HG02588 (cell line): ENCODE measurements at regions not wholly inside any gene's neighbourhood (a gene's known extent, or its start where the extent isn't known, plus 50 kb on each side); places are given as distances from the start of the nearest gene placed in this dataset.
A peak's percentile ranks its signal among the peaks of the same experiment; 100 is the strongest.
"Not testable (repeated sequence)": the region's sequence is repeated elsewhere in the genome, so short reads cannot be mapped to it uniquely, and the experiment has no call there.

Source experiments
- ATAC-seq: cut with Tn5 transposase; IDR thresholded peaks from one replicate; pipeline ENCODE4 v1.9.1; 2021; ENCODE audit warnings: mild to moderate bottlenecking, moderate library complexity; ENCODE audit not compliant: unreplicated experiment

DNA sequence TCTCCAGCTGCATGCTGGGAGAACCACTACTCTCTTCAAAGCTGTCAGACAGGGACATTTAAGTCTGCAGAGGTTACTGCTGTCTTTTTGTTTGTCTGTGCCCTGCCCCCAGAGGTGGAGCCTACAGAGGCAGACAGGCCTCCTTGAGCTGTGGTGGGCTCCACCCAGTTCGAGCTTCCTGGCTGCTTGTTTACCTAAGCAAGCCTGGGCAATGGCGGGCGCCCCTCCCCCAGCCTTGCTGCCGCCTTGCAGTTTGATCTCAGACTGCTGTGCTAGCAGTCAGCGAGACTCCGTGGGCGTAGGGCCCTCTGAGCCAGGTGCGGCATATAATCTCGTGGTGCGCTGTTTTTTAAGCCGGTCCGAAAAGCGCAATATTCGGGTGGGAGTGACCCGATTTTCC is 215.0 kb downstream of the STIM2 start:
- not testable (repeated sequence) for ATAC-seq

DNA sequence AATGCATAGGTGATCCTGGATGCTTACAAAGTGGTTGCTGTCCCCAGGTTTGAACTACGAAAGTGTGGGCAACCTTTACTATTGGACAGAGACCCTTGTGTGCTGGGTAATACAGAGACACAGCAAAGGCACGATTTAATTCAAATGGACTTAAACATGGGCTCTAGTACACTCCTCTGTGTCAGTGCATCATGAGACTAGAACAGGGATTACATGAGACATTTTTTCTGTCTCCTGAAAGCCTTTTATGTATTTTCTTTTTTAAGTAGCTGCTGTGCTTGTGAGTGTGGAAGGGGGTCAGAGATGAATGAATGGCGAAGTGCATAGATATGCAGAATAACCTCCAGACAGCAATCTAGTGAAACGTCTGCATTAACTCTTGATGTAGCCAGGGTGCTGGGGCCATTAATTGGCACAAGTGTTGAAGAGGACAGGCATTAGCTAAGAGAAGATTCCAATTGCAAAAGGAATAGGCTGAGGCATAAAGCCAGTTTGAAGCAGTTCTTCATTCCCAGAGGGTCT is 218.4 kb downstream of the STIM2 start:
- ATAC-seq, result no peak

DNA sequence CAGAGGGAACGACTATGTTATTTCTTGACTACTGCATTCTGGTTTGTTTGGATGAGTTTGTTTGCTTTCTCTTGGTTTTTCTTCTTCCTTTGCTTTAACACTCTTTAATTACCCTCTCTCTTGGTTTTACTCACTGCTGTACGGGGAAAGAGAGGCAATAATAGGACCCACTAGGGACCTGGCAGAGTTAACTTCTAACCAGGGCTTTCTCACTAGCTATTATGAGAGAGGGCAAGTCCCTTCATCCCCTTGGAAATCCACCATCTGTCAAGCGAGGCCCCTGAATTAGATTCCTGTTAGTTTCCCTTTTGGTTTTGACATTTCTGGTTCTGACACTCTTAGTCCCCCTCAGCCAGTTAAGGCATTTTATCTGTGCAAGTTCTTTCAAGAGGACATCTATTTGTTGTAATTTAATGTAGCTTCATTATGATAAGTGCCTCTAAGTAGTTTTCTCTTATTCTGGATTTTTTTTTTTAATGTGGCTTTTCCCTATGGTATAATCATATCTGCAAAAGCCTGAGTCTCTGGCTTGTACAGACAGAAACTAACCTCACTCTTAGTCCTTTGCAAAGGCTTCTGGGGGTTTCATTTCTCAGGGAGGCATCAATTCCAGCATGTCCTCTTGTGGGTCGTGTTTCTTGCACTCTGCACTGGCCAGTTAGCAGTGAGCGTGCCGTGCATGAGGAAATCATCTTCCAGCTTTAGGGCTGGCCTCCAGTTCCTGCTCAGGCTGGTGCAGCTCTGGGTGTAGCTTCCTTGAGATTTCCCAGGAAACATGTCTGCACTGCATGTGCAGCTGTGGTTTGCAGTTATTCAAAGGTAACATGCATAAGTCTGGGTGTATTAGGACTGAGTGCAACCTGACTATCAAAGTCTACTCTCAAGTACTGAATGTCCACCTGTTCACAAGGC is 221.3 kb downstream of the STIM2 start:
- ATAC-seq, result peak; percentile 61

DNA sequence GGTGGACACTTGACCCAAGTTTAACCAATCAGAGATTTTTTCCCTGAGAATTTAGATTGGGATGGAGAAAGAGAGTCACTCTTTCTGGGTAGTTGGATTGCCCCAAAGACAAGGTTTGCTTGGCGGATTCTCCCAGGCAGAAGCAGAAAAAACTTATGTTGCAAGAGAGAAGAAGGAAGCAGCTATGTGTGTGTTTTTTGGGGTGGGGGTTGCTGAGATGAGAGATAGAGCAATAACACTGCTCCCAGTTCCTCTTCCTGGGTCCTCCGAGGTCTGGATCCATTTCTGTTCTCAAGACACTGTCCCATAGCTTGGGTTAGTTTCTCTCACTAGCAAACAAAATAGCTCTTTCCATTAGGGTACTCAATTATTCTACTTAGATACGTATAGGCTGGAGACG is 222.1 kb downstream of the STIM2 start:
- ATAC-seq, result no peak

DNA sequence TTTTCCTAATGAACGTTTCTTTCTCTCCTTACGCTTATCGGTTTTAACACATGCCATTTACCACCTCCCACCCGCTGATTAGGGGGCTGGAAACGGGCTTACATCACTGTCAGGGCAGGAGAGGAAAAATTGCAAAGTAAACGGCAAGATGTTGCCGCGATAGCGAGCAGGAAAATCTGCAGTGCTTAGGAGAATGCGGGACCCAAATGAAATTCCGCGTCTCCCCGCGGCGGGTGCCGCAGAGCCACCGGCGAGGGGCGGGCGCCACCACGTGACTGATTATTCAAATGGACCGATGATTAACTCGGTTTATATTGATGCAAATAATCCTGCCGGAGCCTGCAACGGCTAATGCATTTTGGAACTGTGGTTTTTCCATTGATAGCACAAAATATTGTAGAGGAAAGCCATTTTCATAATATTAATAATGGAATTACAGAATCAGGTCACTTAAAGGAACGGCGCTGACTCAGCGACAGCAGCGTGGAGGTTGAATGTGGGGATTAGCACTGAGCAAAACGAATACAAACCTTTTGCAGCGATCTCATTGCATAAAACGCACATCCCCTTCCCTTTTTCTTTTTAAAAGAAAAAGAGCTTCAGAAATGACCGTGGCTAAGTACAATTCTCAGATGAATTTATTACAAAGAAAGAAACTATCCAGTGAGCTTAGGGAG is 224.2 kb downstream of the STIM2 start:
- no peak for ATAC-seq

DNA sequence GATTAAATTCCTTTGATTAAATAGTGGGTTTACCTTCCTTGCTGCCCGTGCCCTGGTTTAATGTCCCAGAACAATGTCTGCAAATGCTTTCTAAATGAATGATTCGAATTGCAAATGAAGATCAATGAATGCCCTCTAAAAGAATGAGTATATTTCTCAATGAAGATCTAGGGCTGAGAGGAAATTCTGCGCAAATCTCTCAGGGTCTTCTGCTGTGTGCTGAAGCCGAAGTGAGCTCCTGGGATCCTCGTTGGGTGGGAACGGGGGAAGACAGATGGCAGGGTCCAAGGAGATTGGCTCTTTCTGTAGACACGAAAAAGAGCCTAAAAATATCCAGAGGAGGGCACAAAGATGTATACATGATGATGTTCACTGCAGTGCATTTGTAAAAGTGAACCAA is 224.8 kb downstream of the STIM2 start:
- no peak for ATAC-seq

DNA sequence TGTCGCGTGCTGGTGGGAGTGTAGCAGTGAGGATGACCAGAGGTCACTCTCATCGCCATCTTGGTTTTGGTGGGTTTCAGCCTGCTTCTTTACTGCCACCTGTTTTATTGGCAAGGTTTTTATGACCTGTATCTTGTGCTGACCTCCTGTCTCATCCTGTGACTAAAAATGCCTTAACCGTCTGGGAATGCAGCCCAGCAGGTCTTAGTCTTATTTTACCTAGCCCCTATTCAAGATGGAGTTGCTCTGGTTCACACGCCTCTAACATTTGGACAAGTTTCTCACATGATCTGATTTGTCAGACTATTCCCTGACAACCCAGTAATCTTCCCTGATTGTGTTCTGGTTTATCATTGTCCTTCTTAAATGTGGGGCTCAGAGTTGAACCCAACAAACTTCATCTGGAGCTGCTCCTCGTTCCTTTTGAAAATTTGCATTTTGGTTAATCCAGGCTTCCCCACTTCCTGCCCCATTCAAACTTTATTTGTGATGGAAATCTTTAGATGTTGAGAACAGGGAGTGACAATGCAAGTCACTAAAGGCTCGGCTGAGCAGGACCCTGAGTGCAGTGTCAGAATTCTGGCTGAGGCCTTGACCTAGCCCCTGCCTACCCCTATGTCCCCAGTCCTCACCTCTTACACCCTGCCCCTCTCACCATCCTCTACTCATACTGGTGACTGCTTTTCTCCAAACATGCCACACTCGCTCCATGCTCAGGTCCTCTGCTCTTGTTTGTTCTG is 226.8 kb downstream of the STIM2 start:
- ATAC-seq, result no peak

DNA sequence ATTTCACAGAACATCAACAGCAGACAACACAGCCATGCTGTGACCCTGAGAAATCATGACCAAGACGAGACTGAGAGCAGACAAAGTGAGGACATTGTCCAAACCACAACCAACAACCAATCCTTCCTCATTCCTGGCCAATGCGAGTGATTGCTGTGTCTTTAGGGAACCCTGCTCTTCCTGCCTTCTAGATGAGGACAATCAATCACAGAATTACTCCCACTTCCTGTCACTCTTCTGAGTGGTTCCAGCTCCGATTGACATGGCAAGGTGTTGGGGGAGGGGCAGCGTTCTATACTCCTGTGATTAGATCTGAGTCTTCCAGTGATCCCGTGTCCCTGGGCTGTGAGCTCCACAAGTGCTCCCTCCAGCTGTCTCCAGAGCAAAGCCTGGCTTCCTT is 227.8 kb downstream of the STIM2 start:
- no peak for ATAC-seq

DNA sequence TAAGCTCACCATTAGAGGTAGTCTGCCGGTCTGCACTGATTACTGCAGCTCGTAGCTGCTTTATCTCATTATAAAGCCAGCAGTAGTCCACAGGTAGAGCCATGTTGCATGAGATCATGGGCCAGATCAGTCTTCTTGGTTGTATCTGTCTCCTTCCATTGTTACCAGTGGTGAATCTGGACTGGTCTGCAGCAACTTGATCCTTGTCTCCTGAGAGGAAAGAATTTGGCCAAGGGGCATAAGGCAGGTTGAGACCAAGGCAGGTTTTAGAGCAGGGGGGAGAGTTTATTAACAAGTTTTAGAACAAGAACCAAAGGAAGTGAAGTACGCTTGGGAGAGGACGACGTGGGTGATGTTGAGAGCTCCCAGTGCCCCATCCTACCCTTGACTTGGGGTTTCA is 228.5 kb downstream of the STIM2 start:
- ATAC-seq, result no peak

DNA sequence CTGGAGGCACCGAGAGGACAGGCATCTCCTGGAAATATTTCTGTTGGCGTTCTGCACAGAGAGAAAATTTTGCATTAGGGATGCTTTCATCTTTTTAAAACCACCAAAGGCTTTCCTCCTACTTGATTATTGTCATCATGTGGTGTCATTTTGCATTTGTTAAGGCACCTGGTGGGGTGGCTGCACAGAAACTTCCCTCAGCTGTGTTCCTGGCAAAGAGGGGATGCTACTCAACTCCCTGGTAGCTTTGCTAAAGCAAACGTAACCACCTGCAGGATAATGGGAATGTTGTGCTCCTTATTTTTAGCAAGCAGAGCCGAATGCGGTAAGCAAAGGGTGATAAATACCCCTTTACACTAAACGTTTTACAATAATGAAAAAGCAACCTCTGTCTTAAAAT is 229.8 kb downstream of the STIM2 start:
- no peak for ATAC-seq

DNA sequence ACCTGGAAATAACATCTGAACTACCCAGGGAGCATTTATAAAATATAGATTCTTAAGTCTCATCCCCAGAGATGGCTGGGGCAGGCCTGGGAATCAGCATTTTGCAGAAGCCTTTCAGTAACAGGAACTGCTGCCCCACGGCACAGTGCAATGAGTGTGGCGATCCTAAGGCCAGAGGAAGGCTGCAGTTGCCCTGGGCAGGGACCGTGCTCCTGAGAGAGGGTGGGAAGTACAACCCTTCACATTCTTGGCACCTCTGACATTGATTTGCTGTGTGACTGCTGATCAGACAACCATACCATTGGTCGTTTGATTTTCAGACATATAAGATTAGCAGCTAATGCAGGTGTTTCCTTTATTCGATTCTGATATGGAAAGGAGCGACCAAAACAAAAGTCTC is 233.6 kb downstream of the STIM2 start:
- ATAC-seq, result no peak

DNA sequence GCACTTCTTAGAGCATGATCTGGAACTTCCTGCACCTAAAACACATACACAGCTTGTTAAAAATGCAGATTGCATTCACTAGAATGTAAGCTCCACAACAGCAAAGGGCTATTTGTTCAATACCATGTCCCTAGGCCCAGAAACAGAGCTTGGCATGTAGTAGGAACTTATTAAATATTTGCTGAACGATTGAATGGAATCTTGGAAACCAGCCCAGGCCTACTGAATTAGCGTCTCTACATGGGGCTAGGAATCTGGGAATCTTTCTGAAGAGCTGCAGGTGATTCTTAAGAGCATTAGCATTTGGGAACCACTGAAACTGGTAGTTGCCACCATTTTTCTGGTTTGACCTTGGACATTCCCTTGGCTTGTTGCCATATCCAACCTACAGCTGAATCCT is 234.1 kb downstream of the STIM2 start:
- ATAC-seq, result no peak

DNA sequence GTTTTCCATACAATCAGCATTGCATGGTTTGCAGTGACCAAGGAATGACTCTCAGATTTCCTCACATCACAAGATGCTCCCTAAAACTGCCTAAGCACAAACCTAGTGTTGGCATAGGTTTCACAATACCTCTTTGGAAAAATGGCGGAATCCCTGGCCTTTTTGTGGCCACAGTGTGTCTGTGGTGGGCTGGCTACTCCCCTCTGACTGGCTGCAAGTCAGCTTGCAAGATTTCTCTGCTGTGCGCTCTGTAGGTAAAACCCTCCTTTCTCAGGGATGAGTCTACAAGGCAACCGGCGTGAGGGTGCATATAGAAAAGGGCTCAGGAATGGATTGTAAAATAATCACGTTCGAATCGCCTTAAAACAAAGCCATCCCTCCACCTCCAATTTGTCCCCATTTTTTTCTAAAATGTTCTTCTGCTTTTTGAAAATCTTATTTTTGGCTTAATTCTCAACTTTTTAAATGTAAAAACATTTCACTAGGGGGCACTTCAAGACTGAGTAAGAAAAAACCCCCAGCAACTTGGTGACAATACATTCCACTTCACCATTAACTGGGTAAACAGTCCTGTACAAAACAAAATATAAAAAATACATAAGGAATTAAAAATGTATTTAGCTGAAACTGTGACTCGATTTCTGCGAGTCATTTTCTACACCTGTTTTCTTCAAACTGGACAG is 235.6 kb downstream of the STIM2 start:
- no peak for ATAC-seq

DNA sequence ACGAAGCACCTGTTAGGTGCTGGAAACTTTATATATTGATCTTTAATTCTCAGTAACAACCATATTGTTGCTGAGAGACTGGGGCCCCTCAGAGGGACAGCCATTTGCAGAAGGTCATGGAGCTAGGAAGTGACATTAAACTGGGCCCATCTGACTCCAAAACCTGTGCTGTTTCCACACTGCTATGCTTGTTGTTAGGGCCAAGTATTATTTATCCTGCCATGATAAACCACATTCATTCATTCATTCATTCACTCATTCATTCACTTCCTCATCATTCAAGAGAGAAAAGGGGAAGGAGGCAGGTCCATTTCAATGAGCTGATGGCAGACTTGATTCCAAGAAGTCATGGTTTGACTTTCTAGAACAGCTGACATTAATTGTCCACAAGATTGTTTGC is 237.4 kb downstream of the STIM2 start:
- no peak for ATAC-seq

DNA sequence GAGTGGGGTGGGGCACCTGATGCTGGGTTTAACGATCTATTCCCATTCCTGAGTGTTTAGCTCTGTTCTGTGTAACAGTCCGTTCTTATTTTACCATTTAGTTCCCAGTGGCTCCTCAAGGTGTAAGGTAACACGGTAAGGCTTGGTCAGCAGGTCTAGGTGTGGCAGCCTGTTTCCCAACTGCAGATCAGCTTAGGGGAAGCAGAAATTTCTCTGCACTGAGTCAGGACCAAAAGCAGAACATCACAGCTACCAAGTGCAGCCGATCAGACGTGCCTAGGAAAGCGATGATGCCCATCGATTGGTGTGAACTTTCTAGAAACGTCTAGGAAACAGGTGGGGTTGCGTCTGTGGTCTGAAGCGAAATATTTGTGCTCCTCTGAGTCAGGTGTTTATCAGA is 240.1 kb downstream of the STIM2 start:
- ATAC-seq, result no peak

DNA sequence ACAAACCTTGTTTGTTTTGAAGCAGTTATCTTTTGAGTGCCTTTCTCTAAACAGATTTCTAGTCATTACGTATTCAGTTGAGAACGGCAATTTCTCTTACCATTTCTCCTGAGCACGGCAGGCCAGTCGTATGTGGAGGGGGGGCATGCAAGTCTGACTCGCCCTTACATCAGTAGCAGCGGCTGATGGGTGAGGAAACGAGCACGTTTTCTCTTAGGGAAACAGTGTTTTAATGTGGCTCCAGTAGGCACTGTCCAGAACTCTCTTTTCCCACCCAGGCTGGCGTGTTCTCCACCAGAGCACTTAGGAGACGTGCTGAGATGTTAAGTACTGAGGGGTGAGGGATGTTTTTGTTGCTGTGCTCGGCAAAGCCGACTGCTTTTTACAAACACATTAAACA is 240.5 kb downstream of the STIM2 start:
- no peak for ATAC-seq

DNA sequence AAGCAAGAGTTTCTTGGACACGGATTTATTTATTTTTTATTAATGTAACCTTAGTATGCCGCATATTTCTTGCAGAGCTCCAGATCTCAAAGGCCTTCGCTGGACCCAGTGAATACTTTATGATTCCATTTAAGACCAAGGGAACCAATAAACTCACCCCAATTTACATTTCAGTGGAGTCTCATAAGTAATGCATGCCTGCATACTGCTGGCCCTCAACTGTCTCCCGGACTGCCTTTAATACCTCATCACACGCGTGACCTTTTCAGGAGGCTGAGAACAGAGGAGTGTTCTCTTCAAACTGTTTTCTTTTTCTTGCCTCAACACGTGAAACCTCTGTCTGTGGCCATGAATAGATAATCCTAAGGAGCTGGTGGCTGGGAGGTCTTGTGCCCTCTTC is 240.9 kb downstream of the STIM2 start:
- no peak for ATAC-seq

DNA sequence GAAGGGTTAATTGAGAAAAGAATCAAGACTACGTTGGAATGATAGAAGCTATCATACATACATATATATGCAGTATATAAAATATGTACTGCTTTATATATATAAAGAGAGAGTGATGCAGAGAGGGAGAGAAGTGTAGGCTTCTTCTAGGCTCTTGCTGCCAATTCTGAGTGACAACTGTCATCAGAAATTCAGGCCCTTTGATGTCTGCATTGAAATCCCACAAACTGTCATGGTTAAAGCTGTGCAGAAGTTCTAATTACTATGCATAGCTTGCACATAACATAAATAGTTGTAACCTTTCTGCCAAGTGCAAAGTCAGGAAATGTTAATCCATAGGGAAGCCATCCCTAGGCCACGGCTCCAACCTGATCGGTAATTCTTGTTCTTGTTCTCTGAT is 251.0 kb downstream of the STIM2 start:
- no peak for ATAC-seq

DNA sequence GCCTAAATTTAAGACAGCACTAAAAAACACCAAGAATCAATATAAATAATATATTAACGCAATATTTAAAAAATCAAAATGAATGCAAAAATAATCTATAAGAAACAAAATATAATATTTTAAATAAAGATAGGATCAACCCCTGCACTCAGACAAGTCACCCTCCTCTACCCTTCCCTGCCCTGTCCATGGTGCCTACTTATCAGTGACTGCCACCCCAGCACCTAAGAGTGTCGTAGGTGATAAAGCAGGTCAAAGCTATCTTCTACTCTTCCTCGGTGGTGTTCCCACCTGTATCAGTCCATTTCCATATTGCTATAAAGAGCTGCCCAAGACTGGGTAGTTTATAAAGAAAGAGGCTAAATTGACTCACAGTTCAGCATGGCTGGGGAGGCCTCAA is 251.9 kb downstream of the STIM2 start:
- no peak for ATAC-seq

DNA sequence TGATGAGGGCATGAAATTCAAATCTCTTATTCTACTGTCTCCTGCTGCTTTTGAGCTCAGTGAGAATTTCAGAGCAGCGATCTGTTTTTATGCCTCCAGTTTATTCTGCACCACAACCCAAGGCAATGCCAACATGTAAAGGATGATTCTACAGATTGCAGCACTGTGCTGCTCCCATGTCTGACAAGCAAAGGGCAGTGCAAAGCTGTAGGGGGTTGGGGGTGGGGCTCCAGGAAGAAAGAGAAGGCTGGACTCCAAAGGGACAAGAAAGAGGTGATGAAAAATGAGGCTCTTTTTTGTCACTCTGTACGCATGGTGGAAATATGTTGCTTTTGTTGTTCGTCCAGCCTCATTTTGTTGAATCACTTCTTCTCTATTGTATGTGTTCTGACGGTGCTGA is 254.6 kb downstream of the STIM2 start:
- no peak for ATAC-seq

DNA sequence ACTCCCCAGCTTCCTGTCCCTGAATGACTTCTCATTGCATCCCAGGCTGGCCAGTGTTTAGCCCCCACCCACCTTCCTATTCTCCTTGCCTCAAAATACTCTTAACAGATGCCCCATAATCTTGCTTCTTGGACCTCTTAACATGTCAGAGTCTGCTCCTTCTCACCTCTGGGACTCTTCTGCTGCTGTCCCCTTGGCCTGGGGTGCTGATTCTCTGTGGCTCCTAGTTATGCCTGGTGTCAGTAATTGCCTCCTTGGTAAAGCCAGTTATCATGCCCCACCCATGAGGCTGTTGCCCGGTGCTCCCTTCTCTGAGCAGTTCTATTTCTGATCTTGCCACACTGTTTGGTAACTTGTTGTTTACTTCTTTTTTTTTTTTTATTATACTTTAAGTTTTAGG is 256.8 kb downstream of the STIM2 start:
- ATAC-seq, result no peak
